ENCODE measurements at regions not wholly inside any gene's neighbourhood (a gene's known extent, or its start where the extent isn't known, plus 50 kb on each side); places are given as distances from the start of the nearest gene placed in this dataset.
"Not testable (repeated sequence)": the region's sequence is repeated elsewhere in the genome, so short reads cannot be mapped to it uniquely, and the experiment has no call there.

DNA sequence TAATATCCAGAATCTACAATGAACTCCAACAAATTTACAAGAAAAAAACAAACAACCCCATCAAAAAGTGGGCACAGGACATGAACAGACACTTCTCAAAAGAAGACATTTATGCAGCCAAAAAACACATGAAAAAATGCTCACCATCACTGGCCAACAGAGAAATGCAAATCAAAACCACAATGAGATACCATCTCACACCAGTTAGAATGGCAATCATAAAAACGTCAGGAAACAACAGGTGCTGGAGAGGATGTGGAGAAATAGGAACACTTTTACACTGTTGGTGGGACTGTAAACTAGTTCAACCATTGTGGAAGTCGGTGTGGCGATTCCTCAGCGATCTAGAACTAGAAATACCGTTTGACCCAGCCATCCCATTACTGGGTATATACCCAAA lies 1250.1 kb downstream of the FSCB start:
- not testable (repeated sequence) for H3K27me3 ChIP-seq (ENCODE audit: control insufficient read depth in 3 of 3, insufficient read depth in 3 of 3, low read length in 3 of 3); FAIRE-seq; DNase-seq; H3K36me3 ChIP-seq (ENCODE audit: control insufficient read depth in 3 of 3, insufficient read depth in 2 of 3, low read depth in 1 of 3, low read length in 3 of 3); H3K9me3 ChIP-seq (ENCODE audit: control insufficient read depth in 2 of 2, insufficient read depth in 1 of 2, low read depth in 1 of 2, low read length in 1 of 2); H3K4me3 ChIP-seq (ENCODE audit: low read depth in 1 of 3, low read length in 3 of 3); H3K4me1 ChIP-seq (ENCODE audit: control insufficient read depth in 3 of 3, insufficient read depth in 2 of 3, low read depth in 1 of 3, low read length in 2 of 3); H3K27ac ChIP-seq (ENCODE audit: low read depth in 1 of 3, low read length in 2 of 3)
- WGBS, 3 donors = 78 to 87% (median 85%) methylated on average over 5 of the region's 5 CpGs

DNA sequence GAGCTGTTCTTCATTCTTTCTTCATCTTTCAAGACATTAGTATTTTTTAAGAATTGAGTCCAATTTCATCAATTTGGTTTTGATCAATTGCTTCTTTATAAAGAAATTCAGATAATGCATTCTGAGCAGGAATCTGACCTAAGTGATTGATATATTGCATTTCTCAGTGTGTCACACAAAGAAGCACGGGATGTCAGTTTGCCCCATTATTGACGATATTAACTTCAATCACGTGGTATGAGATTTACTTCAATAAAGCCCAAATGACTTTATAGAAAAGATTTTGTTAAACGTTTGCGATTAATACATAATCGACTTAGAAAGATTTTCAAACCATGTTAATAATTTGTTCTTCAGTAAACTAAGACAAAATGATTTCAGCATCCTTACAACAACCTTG lies 1254.2 kb downstream of the FSCB start:
- H3K4me3 ChIP-seq (ENCODE audit: low read depth in 1 of 3, low read length in 3 of 3) = no peak overlapping the region
- 87 to 90% (median 89%) methylated on average over 6 of the region's 6 CpGs for WGBS, 3 donors
- DNase-seq = no peak
- H3K4me1 ChIP-seq (ENCODE audit: control insufficient read depth in 3 of 3, insufficient read depth in 2 of 3, low read depth in 1 of 3, low read length in 2 of 3) = no peaks in the 10 kb centered on the region
- H3K27me3 ChIP-seq (ENCODE audit: control insufficient read depth in 3 of 3, insufficient read depth in 3 of 3, low read length in 3 of 3) = no peaks in the 10 kb centered on the region
- FAIRE-seq = no peak
- no peaks in the 10 kb centered on the region for H3K9me3 ChIP-seq (ENCODE audit: control insufficient read depth in 2 of 2, insufficient read depth in 1 of 2, low read depth in 1 of 2, low read length in 1 of 2)
- no peaks in the 10 kb centered on the region for H3K36me3 ChIP-seq (ENCODE audit: control insufficient read depth in 3 of 3, insufficient read depth in 2 of 3, low read depth in 1 of 3, low read length in 3 of 3)
- H3K27ac ChIP-seq (ENCODE audit: low read depth in 1 of 3, low read length in 2 of 3) = no peak overlapping the region

DNA sequence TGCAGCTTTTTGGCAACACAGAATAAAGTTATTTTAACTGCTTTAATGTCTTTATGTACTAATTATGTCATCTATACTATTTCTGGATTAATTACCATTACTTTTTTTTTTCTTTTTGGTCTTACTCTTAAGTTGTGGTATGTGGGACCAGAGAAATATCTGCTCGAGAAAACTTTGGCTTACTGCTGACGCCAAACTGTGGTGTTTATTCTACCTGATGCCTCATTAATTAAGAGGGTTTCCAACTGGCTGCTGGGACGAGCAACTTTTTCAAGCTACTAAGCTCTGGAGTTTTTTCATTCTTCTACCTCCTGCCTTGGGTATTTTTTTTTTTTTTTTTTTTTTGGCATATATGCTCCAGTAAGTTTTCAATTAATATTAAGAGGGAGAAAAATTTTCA lies 1257.5 kb downstream of the FSCB start:
- Histone ChIP-seq H3K27me3 (ENCODE audit: control insufficient read depth in 3 of 3, insufficient read depth in 3 of 3, low read length in 3 of 3) (no peaks in the 10 kb centered on the region), H3K9me3 (ENCODE audit: control insufficient read depth in 2 of 2, insufficient read depth in 1 of 2, low read depth in 1 of 2, low read length in 1 of 2) (peaks cover 0 to 2% of the 10 kb centered on the region in 2 donors), H3K4me3 (ENCODE audit: low read depth in 1 of 3, low read length in 3 of 3) (no peak overlapping the region), H3K36me3 (ENCODE audit: control insufficient read depth in 3 of 3, insufficient read depth in 2 of 3, low read depth in 1 of 3, low read length in 3 of 3) (no peaks in the 10 kb centered on the region), H3K4me1 (ENCODE audit: control insufficient read depth in 3 of 3, insufficient read depth in 2 of 3, low read depth in 1 of 3, low read length in 2 of 3) (no peaks in the 10 kb centered on the region), H3K27ac (ENCODE audit: low read depth in 1 of 3, low read length in 2 of 3) (no peak overlapping the region)
- 38 to 73% (median 60%) methylated on average over 3 of the region's 3 CpGs for WGBS, 3 donors
- DNase-seq (no peak), FAIRE-seq (no peak)

DNA sequence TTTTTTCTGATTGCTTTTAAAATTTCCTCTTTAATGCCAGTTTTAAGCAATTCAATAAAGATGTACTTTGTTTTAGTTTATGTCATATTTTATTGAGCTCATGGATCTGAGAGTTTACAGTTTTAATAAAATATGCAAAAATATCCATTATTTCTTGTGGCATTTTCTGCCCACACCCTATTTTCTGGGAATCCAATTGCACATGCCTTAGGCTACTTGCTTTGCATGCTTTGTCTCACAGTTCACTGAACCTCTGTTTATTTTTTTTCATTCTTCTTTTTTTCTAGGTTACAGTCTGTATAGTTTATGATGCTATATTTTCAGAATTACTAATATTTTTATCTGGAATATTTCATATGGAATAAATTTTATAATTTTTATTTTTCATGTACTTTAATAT lies 1258.0 kb downstream of the FSCB start:
- FAIRE-seq = no peak
- H3K27ac ChIP-seq (ENCODE audit: low read depth in 1 of 3, low read length in 2 of 3) = no peak overlapping the region

DNA sequence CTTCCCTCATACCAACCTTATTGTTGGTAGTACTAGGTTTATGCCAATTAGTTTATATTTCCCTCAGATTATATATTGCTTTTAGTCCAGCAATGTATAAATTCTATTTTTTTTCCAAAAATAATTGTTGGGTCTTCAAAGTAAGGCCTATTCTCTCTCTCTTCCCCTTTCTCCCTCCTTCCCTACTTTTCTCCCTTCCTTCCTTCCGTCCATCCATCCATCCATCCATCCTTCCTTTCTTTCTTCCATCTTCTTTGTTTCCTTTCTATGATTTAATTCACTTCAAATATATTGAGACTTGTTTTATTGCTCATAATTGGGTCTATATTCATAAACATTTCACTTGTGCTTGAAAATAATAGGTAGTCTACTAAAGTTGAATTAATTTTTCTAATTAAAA lies 1259.2 kb downstream of the FSCB start:
- Histone ChIP-seq H3K27ac (ENCODE audit: low read depth in 1 of 3, low read length in 2 of 3) (no peak overlapping the region), H3K27me3 (ENCODE audit: control insufficient read depth in 3 of 3, insufficient read depth in 3 of 3, low read length in 3 of 3) (no peaks in the 10 kb centered on the region), H3K9me3 (ENCODE audit: control insufficient read depth in 2 of 2, insufficient read depth in 1 of 2, low read depth in 1 of 2, low read length in 1 of 2) (peaks cover 0 to 2% of the 10 kb centered on the region in 2 donors), H3K4me3 (ENCODE audit: low read depth in 1 of 3, low read length in 3 of 3) (no peak overlapping the region), H3K4me1 (ENCODE audit: control insufficient read depth in 3 of 3, insufficient read depth in 2 of 3, low read depth in 1 of 3, low read length in 2 of 3) (no peaks in the 10 kb centered on the region), H3K36me3 (ENCODE audit: control insufficient read depth in 3 of 3, insufficient read depth in 2 of 3, low read depth in 1 of 3, low read length in 3 of 3) (no peaks in the 10 kb centered on the region)
- no peak for FAIRE-seq
- WGBS, 3 donors = 75 to 83% (median 77%) methylated on average over 1 of the region's 1 CpG
- no peak for DNase-seq

More for the DNA sequence above, 1258.0 kb downstream of the FSCB start:
- H3K4me1 ChIP-seq (ENCODE audit: control insufficient read depth in 3 of 3, insufficient read depth in 2 of 3, low read depth in 1 of 3, low read length in 2 of 3) = no peaks in the 10 kb centered on the region
- peaks cover 0 to 2% of the 10 kb centered on the region in 2 donors for H3K9me3 ChIP-seq (ENCODE audit: control insufficient read depth in 2 of 2, insufficient read depth in 1 of 2, low read depth in 1 of 2, low read length in 1 of 2)
- H3K27me3 ChIP-seq (ENCODE audit: control insufficient read depth in 3 of 3, insufficient read depth in 3 of 3, low read length in 3 of 3) = no peaks in the 10 kb centered on the region
- H3K36me3 ChIP-seq (ENCODE audit: control insufficient read depth in 3 of 3, insufficient read depth in 2 of 3, low read depth in 1 of 3, low read length in 3 of 3) = no peaks in the 10 kb centered on the region
- no peak for DNase-seq
- no peak overlapping the region for H3K4me3 ChIP-seq (ENCODE audit: low read depth in 1 of 3, low read length in 3 of 3)

DNA sequence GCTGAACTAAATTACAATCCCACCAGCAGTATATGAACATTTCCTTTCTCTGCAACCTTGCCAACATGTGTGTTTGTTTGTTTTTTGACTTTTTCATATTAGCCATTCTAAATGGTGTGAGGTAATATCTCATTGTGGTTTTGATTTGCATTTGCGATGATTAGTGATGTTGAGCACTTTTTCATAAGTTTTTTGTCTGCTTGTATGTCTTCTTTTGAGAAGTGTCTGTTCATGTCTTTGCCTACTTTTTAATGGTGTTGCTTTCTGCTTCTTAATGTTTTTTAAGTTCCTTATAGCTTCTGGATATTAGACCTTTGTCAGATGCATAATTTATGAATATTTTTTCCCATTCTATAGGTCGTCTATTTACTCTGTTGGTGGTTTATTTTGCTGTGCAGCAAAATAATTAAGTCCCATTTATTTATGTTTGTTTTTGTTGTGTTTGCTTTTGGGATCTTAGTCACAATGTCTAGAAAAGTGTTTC lies 1262.9 kb downstream of the FSCB start:
- no peak overlapping the region for H3K27ac ChIP-seq (ENCODE audit: low read depth in 1 of 3, low read length in 2 of 3)
- DNase-seq (no peak), FAIRE-seq (no peak)
- peaks cover 0 to 2% of the 10 kb centered on the region in 2 donors for H3K9me3 ChIP-seq (ENCODE audit: control insufficient read depth in 2 of 2, insufficient read depth in 1 of 2, low read depth in 1 of 2, low read length in 1 of 2)
- H3K36me3 ChIP-seq (ENCODE audit: control insufficient read depth in 3 of 3, insufficient read depth in 2 of 3, low read depth in 1 of 3, low read length in 3 of 3) = no peaks in the 10 kb centered on the region
- WGBS, 3 donors = 58 to 71% (median 63%) methylated on average over 2 of the region's 2 CpGs
- H3K4me1 ChIP-seq (ENCODE audit: control insufficient read depth in 3 of 3, insufficient read depth in 2 of 3, low read depth in 1 of 3, low read length in 2 of 3) = no peaks in the 10 kb centered on the region
- H3K27me3 ChIP-seq (ENCODE audit: control insufficient read depth in 3 of 3, insufficient read depth in 3 of 3, low read length in 3 of 3) = no peaks in the 10 kb centered on the region
- H3K4me3 ChIP-seq (ENCODE audit: low read depth in 1 of 3, low read length in 3 of 3) = no peak overlapping the region

DNA sequence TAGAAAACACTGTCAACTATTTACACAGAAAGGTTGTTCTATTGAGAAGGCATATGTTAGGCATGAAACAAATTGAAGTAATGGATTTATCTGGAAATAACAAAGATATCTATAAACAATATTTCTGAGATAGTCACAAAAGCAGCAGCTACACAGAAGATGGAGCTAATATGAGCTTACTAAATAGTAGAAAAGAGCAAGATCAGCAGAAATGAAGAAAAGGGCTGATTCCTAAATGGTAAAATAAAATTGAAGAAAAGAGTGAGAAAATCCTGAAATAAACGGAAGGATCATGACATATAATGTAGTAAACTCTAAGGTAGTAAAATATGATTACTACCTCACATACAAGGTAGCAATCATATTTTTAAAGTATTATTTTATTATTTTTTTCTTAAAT lies 1263.9 kb downstream of the FSCB start:
- H3K4me3 ChIP-seq (ENCODE audit: low read depth in 1 of 3, low read length in 3 of 3) = no peak overlapping the region
- no peak overlapping the region for H3K27ac ChIP-seq (ENCODE audit: low read depth in 1 of 3, low read length in 2 of 3)
- WGBS, 3 donors = 89 to 97% (median 92%) methylated on average over 1 of the region's 1 CpG
- no peaks in the 10 kb centered on the region for H3K4me1 ChIP-seq (ENCODE audit: control insufficient read depth in 3 of 3, insufficient read depth in 2 of 3, low read depth in 1 of 3, low read length in 2 of 3)
- no peaks in the 10 kb centered on the region for H3K36me3 ChIP-seq (ENCODE audit: control insufficient read depth in 3 of 3, insufficient read depth in 2 of 3, low read depth in 1 of 3, low read length in 3 of 3)
- FAIRE-seq = no peak
- no peak for DNase-seq
- H3K27me3 ChIP-seq (ENCODE audit: control insufficient read depth in 3 of 3, insufficient read depth in 3 of 3, low read length in 3 of 3) = no peaks in the 10 kb centered on the region
- peaks cover 0 to 2% of the 10 kb centered on the region in 2 donors for H3K9me3 ChIP-seq (ENCODE audit: control insufficient read depth in 2 of 2, insufficient read depth in 1 of 2, low read depth in 1 of 2, low read length in 1 of 2)

DNA sequence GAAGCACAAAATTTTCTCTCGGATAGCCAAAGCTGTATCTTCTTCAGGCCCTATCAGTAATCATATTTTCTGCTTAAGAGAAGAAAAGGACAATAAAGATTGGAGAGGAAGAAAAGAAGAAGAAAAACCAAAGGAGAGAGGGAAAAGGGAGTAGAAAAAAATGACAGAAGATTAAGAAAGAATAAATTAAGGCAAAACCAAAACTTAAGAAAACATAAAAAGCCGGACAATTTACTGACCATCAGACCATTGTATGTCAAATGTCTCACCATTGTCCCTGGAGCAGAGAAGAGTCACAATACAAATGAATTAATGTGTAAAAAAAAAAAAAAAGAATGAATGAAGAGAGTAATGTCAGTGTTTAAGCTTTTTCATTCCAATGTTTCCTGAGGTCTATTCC lies 1274.8 kb downstream of the FSCB start:
- Histone ChIP-seq H3K9me3 (ENCODE audit: control insufficient read depth in 2 of 2, insufficient read depth in 1 of 2, low read depth in 1 of 2, low read length in 1 of 2) (peaks cover 0 to 3% of the 10 kb centered on the region in 2 donors), H3K27me3 (ENCODE audit: control insufficient read depth in 3 of 3, insufficient read depth in 3 of 3, low read length in 3 of 3) (no peaks in the 10 kb centered on the region), H3K4me1 (ENCODE audit: control insufficient read depth in 3 of 3, insufficient read depth in 2 of 3, low read depth in 1 of 3, low read length in 2 of 3) (no peaks in the 10 kb centered on the region), H3K27ac (ENCODE audit: low read depth in 1 of 3, low read length in 2 of 3) (no peak overlapping the region), H3K4me3 (ENCODE audit: low read depth in 1 of 3, low read length in 3 of 3) (no peak overlapping the region), H3K36me3 (ENCODE audit: control insufficient read depth in 3 of 3, insufficient read depth in 2 of 3, low read depth in 1 of 3, low read length in 3 of 3) (no peaks in the 10 kb centered on the region)
- FAIRE-seq = no peak
- no peak for DNase-seq
- WGBS, 3 donors = 86 to 94% (median 87%) methylated on average over 2 of the region's 2 CpGs

DNA sequence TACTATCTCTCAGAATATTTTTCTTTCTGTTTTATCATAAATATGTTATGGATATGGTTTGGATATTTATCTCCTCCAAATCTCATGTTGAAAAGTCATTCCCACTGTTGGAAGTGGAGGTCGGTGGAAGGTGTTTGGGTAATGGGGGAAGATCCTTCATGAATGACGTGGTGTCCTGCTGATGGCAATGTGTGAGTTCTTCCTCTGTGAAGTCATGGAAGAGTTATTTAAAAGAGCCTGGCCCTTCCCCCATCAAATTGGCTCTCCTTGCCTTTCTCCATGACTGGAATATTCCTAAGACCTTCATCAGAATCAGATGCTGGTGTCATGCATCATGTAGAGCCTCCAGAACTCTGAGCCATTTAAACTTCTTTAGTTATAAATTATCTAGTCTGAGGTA lies 1291.6 kb downstream of the FSCB start:
- 67 to 87% (median 79%) methylated on average over 2 of the region's 2 CpGs for WGBS, 3 donors
- FAIRE-seq (no peak), DNase-seq (no peak)
- Histone ChIP-seq H3K27me3 (ENCODE audit: control insufficient read depth in 3 of 3, insufficient read depth in 3 of 3, low read length in 3 of 3) (no peaks in the 10 kb centered on the region), H3K4me1 (ENCODE audit: control insufficient read depth in 3 of 3, insufficient read depth in 2 of 3, low read depth in 1 of 3, low read length in 2 of 3) (no peaks in the 10 kb centered on the region), H3K36me3 (ENCODE audit: control insufficient read depth in 3 of 3, insufficient read depth in 2 of 3, low read depth in 1 of 3, low read length in 3 of 3) (no peaks in the 10 kb centered on the region), H3K4me3 (ENCODE audit: low read depth in 1 of 3, low read length in 3 of 3) (no peak overlapping the region), H3K27ac (ENCODE audit: low read depth in 1 of 3, low read length in 2 of 3) (no peak overlapping the region), H3K9me3 (ENCODE audit: control insufficient read depth in 2 of 2, insufficient read depth in 1 of 2, low read depth in 1 of 2, low read length in 1 of 2) (peaks cover 0 to 7% of the 10 kb centered on the region in 2 donors)

Measured in small intestine (tissue), 7 donors.